ENCODE measurements at regions not wholly inside any gene's neighbourhood (a gene's known extent, or its start where the extent isn't known, plus 50 kb on each side); places are given as distances from the start of the nearest gene placed in this dataset.

GRCh38 chr4:181582595-181582994, 660.6 kb upstream of the TENM3 start:
- intact Hi-C loops (cut with micrococcal nuclease; ENCODE audit: unreplicated experiment), result no loop called here
- Histone ChIP-seq H3K4me3 (ENCODE audit: low read depth, low read length, poor library complexity, severe bottlenecking) (no peak overlapping the region), H3K9me3 (ENCODE audit: low read depth, low read length, poor library complexity, severe bottlenecking) (no peaks in the 10 kb centered on the region), H3K36me3 (ENCODE audit: insufficient read depth, low read length, poor library complexity, severe bottlenecking) (no peaks in the 10 kb centered on the region), H3K27me3 (replicated peaks; ENCODE audit: insufficient read depth, low read depth, low read length, poor library complexity) (peaks cover 25% of the 10 kb centered on the region), H3K4me1 (ENCODE audit: insufficient read depth, low read length, poor library complexity, severe bottlenecking) (no peaks in the 10 kb centered on the region), H3K27ac (ENCODE audit: low read depth, low read length, poor library complexity, severe bottlenecking) (no peak overlapping the region)
- ChIA-PET CTCF (no interaction called here), POLR2A (ENCODE audit: low non-redundant PET) (no interaction called here)
- no TSS peak for BruUV-seq (replicated peaks)
- TF ChIP-seq EZH2 (IDR thresholded peaks at IDR 0.05; ENCODE audit: borderline replicate concordance, low read depth, low read length, poor library complexity, severe bottlenecking) (no peak), CTCF (conservative IDR thresholded peaks at IDR 0.05; ENCODE audit: low read depth, low read length) (peak; percentile 52)
- peak; percentile 40 for DNase-seq (ENCODE audit: low spot score)

GRCh38 chr4:181588733-181589302, 654.4 kb upstream of the TENM3 start:
- POLR2A ChIA-PET (ENCODE audit: low non-redundant PET), result no interaction called here
- TF ChIP-seq CTCF (conservative IDR thresholded peaks at IDR 0.05; ENCODE audit: low read depth, low read length), result no peak

GRCh38 chr4:181592221-181592745, 650.9 kb upstream of the TENM3 start:
- Histone ChIP-seq H3K4me1 (ENCODE audit: insufficient read depth, low read length, poor library complexity, severe bottlenecking) (no peaks in the 10 kb centered on the region), H3K36me3 (ENCODE audit: insufficient read depth, low read length, poor library complexity, severe bottlenecking) (no peaks in the 10 kb centered on the region), H3K4me3 (ENCODE audit: low read depth, low read length, poor library complexity, severe bottlenecking) (no peak overlapping the region), H3K9me3 (ENCODE audit: low read depth, low read length, poor library complexity, severe bottlenecking) (no peaks in the 10 kb centered on the region), H3K27ac (ENCODE audit: low read depth, low read length, poor library complexity, severe bottlenecking) (no peak overlapping the region), H3K27me3 (replicated peaks; ENCODE audit: insufficient read depth, low read depth, low read length, poor library complexity) (no peaks in the 10 kb centered on the region)
- ChIA-PET POLR2A (ENCODE audit: low non-redundant PET) (no interaction called here), CTCF (no interaction called here)
- intact Hi-C loops (cut with micrococcal nuclease; ENCODE audit: unreplicated experiment), result no loop called here
- no peak for TF ChIP-seq CTCF (conservative IDR thresholded peaks at IDR 0.05; ENCODE audit: low read depth, low read length)
- no peak for TF ChIP-seq EZH2 (IDR thresholded peaks at IDR 0.05; ENCODE audit: borderline replicate concordance, low read depth, low read length, poor library complexity, severe bottlenecking)
- DNase-seq (ENCODE audit: low spot score), result no peak
- BruUV-seq (replicated peaks), result no TSS peak

More at GRCh38 chr4:181588733-181589302, 654.4 kb upstream of the TENM3 start:
- Histone ChIP-seq H3K9me3 (ENCODE audit: low read depth, low read length, poor library complexity, severe bottlenecking) (no peaks in the 10 kb centered on the region), H3K4me3 (ENCODE audit: low read depth, low read length, poor library complexity, severe bottlenecking) (no peak overlapping the region), H3K4me1 (ENCODE audit: insufficient read depth, low read length, poor library complexity, severe bottlenecking) (no peaks in the 10 kb centered on the region), H3K27me3 (replicated peaks; ENCODE audit: insufficient read depth, low read depth, low read length, poor library complexity) (peaks cover 14% of the 10 kb centered on the region), H3K27ac (ENCODE audit: low read depth, low read length, poor library complexity, severe bottlenecking) (no peak overlapping the region), H3K36me3 (ENCODE audit: insufficient read depth, low read length, poor library complexity, severe bottlenecking) (no peaks in the 10 kb centered on the region)
- BruUV-seq (replicated peaks), result no TSS peak
- intact Hi-C loops (cut with micrococcal nuclease; ENCODE audit: unreplicated experiment), result no loop called here
- DNase-seq (ENCODE audit: low spot score), result no peak
- CTCF ChIA-PET, result no interaction called here
